Renal cortex interstitium (tissue), 11 donors: ENCODE measurements at regions not wholly inside any gene's neighbourhood (a gene's known extent, or its start where the extent isn't known, plus 50 kb on each side); places are given as distances from the start of the nearest gene placed in this dataset.

ENCODE experiments used
- DNase-seq, 11 donors: peaks; one replicate each; pipeline ENCODE4 v3.0.0-alpha.2; 2013; ENCODE audit warnings: low read depth in 9 of 11, low spot score in 4 of 11; ENCODE audit errors: extremely low read depth in 1 of 11

GRCh38 chr6:139919107-139920026, 544.9 kb upstream of the CITED2 start:
- DNase-seq, result no peak

- DNase-seq, result no peak
Observed at GRCh38 chr6:139917951-139918630, 543.6 kb upstream of the CITED2 start.

GRCh38 chr6:139914910-139915309, 540.5 kb upstream of the CITED2 start:
- no peak for DNase-seq

GRCh38 chr6:139912735-139913400, 538.4 kb upstream of the CITED2 start:
- no peak for DNase-seq

GRCh38 chr6:139909992-139910391, 535.5 kb upstream of the CITED2 start:
- no peak for DNase-seq

- no peak for DNase-seq
Observed at GRCh38 chr6:139905404-139906052, 531.1 kb upstream of the CITED2 start.

- DNase-seq, result no peak
Observed at GRCh38 chr6:139904568-139904967, 530.1 kb upstream of the CITED2 start.

GRCh38 chr6:139904158-139904533, 529.7 kb upstream of the CITED2 start:
- DNase-seq, result no peak

- no peak for DNase-seq
Observed at GRCh38 chr6:139903411-139904157, 529.1 kb upstream of the CITED2 start.

GRCh38 chr6:139895205-139895793, 520.9 kb upstream of the CITED2 start:
- no peak for DNase-seq

- no peak for DNase-seq
Observed at GRCh38 chr6:139894271-139894670, 519.8 kb upstream of the CITED2 start.

GRCh38 chr6:139891471-139891870, 517.0 kb upstream of the CITED2 start:
- no peak for DNase-seq

- DNase-seq, result peak in 1 of 11 donors; percentile 46
Observed at GRCh38 chr6:139888681-139889122, 514.3 kb upstream of the CITED2 start.

- DNase-seq, result no peak
Observed at GRCh38 chr6:139887275-139887674, 512.8 kb upstream of the CITED2 start.

- DNase-seq, result no peak
Observed at GRCh38 chr6:139886396-139886795, 511.9 kb upstream of the CITED2 start.

- no peak for DNase-seq
Observed at GRCh38 chr6:139885909-139886308, 511.5 kb upstream of the CITED2 start.

- DNase-seq, result no peak
Observed at GRCh38 chr6:139883776-139884175, 509.3 kb upstream of the CITED2 start.

- DNase-seq, result no peak
Observed at GRCh38 chr6:139882977-139883728, 508.7 kb upstream of the CITED2 start.
